Nucleus accumbens (tissue), 56 donors: ENCODE measurements at regions not wholly inside any gene's neighbourhood (a gene's known extent, or its start where the extent isn't known, plus 50 kb on each side); places are given as distances from the start of the nearest gene placed in this dataset.
"Not testable (repeated sequence)": the region's sequence is repeated elsewhere in the genome, so short reads cannot be mapped to it uniquely, and the experiment has no call there.

Source experiments
- DNase-seq, 56 donors: peaks; one replicate each; lab custom pipeline; 2025; lab: John Stamatoyannopoulos, UW

GRCh38 chr12:75747572-75748021, 236.2 kb upstream of the KRR1 start:
- DNase-seq = no peak

GRCh38 chr12:75746621-75747020, 235.2 kb upstream of the KRR1 start:
- no peak for DNase-seq

DNA sequence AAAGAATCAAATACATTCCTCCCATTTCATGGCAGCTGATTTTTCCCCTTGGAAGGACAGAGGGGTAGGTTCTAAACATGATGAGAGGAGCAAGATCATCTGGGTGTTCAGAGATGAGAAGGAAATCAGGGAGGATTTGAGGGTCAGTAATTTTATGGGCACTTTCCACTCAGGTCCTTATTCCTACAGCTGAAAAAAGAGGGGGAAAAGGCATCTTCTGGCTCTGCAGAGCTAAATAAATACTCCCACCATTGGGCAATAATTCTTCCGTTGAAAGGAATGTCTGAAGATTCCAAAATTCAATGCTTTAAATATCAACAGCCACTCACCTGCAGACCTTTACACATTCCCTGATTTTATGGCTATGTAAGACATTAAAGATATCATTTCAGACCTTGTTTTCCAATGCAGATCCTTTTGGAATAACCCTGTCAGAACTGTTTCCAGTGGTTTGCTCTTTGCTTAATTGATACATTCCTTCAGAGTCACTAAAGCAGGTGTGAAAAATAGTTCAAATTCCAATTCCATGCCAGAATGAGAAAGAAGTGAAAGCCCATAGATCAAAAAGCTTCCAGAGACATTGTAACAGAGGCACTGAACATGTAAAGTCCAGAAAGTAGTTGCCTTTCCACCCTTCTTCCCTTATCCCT, 233.3 kb upstream of the KRR1 start:
- no peak for DNase-seq

GRCh38 chr12:75742961-75743360, 231.6 kb upstream of the KRR1 start:
- no peak for DNase-seq

GRCh38 chr12:75742048-75742447, 230.6 kb upstream of the KRR1 start:
- no peak for DNase-seq

- no peak for DNase-seq
These were observed 228.5 kb upstream of the KRR1 start for GRCh38 chr12:75739912-75740311.

- DNase-seq = not testable (repeated sequence)
These were observed 227.7 kb upstream of the KRR1 start for GRCh38 chr12:75739098-75739497.

DNA sequence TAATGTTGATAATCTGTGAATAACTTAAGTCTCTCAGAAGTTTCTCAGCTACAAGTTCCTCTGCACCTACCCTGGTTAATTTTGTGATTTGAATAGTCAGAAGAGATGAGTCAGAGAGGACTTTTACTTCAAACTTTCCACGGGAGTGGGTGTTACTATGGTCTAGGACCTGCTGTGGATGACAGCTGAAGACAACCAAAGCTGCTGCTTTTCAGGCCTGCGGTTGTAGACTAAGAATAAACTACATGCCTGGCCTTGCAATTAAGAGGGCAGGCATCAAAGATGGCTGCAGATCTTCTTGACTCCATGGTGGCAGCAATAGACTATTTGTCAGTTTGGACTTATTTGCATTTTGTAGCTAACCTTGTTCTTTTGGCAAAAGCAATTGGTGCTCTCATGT, 227.1 kb upstream of the KRR1 start:
- no peak for DNase-seq

GRCh38 chr12:75735853-75736252, 224.4 kb upstream of the KRR1 start:
- peak in 15 of 56 donors; percentile 0 to 37 (median 11) for DNase-seq

- DNase-seq = no peak
These were observed 217.4 kb upstream of the KRR1 start for GRCh38 chr12:75728826-75729225.

GRCh38 chr12:75727577-75727976, 216.2 kb upstream of the KRR1 start:
- DNase-seq = no peak

DNA sequence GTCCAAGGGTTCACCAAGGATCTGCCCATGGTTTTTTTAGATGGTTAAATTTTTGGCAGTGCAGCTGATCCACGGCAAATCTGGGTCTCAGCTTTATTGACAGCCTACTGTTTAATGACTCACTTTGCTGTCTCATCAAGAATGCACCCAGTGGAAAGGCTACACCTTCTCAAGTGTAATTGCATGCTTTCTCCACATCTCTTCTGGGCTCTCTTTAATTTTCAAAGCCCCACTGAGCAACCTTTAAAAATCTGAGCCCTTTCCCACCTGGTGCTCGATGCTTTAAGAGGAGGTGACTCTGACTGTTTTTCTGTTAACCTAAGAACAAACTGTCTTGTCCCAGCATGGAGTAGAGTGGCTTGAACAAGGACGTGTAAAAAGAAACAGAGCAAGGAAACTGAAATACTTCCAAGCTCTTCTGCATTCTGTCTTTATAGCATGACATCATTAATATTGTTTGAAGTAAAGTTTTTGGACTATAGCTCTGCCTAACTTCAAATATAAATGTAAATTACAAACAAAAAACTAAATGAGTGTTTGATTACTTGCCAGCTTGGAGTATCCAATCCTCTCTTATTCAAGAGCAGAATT, 214.2 kb upstream of the KRR1 start:
- no peak for DNase-seq

- DNase-seq = no peak
These were observed 213.5 kb upstream of the KRR1 start for GRCh38 chr12:75724928-75725312.

- no peak for DNase-seq
These were observed 213.0 kb upstream of the KRR1 start for GRCh38 chr12:75724307-75724927.

- DNase-seq = peak in 40 of 56 donors; percentile 0 to 66 (median 25)
These were observed 211.3 kb upstream of the KRR1 start for GRCh38 chr12:75722714-75723200.

DNA sequence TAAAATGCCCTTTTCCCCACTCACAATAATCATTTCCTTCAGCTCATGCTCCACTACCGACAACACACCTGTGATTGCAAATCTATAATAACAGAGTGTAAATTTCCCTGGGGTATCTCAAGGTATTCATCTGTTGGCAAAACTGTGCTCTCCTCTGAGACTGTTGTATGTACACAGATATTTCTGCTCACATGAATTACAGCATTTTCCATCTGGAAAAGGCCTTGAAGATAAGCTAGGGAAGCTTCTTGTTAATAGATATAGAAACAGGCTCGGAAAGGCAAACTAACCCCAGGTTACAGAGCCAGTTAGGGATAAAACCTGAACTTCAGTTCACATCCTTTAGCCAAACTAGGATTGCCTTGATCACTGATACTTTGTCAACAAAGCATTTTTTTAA, 210.4 kb upstream of the KRR1 start:
- no peak for DNase-seq

- DNase-seq = no peak
These were observed 209.6 kb upstream of the KRR1 start for GRCh38 chr12:75720812-75721641.

- DNase-seq = no peak
These were observed 206.5 kb upstream of the KRR1 start for GRCh38 chr12:75717902-75718301.

DNA sequence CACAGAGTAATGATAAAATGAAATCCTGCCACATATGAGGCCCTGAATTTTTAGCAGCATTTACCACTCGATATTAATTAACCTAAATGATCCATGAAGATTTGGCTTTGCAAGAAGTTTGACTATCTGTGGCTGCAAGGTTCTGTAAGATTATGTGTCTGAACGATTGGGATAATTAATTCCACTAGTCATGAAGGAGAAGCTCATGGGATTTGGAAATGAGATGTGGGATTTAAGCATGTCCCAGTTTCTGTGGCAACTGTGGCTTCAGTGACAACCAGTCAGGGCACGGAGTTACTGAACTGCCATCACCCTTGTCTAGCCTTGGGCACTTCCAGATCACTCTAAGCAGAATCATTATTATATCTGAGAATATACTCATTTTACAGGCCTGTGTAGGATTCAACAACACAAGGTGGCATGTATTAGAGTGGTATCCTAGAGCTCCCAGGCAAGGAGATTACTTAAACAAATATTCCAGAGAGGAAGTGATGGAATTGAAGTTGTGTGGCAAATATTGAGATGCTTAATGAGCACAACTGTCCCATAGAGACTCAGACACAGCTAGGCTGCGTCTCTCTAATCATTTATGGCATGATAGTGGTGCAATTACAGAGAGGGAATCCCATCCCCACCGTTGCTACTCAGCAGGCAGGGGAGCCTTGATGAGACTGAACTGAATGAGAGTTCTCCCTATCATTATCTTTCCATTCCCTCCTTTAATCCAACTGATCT, 205.0 kb upstream of the KRR1 start:
- no peak for DNase-seq

GRCh38 chr12:75715682-75716081, 204.3 kb upstream of the KRR1 start:
- no peak for DNase-seq

DNA sequence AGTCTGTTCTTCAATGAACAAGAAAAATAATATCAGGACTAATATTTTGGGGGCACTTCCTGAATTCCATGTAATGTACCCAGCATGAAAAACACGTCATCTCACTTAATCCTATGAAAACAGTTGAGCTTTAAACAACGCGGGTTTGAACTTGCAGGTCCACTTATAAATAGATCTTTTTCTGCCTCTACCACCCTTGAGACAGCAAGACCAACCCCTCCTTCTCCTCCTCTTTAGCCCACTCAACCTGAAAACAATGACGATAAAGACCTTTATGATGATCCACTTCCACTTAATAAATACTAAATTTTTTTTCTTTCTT, 203.9 kb upstream of the KRR1 start:
- DNase-seq = no peak
